Upper lobe of left lung (tissue), 6 donors: ENCODE measurements at regions not wholly inside any gene's neighbourhood (a gene's known extent, or its start where the extent isn't known, plus 50 kb on each side); places are given as distances from the start of the nearest gene placed in this dataset.
"Not testable (repeated sequence)": the region's sequence is repeated elsewhere in the genome, so short reads cannot be mapped to it uniquely, and the experiment has no call there.

ENCODE experiments used
- ATAC-seq, 2 donors: fragments of 200-7000 bp; cut with Tn5 transposase; one replicate each; pipeline ENCODE4 v1.9.1; 2022; ENCODE audit warnings: mild to moderate bottlenecking in 2 of 2, moderate library complexity in 2 of 2; ENCODE audit not compliant: low FRiP score in 2 of 2
- DNase-seq, 2 donors: peaks; one replicate each; pipeline ENCODE4 v3.0.0-alpha.2; 2019 to 2020
- H3K27ac ChIP-seq, 4 donors: fragments of 200-600 bp; sonication (generic); one replicate each; pipeline ENCODE4 v1.5.1; 2016 to 2019
- H3K27me3 ChIP-seq, 4 donors: fragments of 200-600 bp; sonication (generic); one replicate each; pipeline ENCODE4 v1.5.1; 2017 to 2019
- H3K36me3 ChIP-seq, 4 donors: fragments of 200-600 bp; sonication (generic); one replicate each; pipeline ENCODE4 v1.5.1; 2016 to 2019
- H3K4me1 ChIP-seq, 4 donors: fragments of 200-600 bp; sonication (generic); one replicate each; pipeline ENCODE4 v1.5.1; 2018 to 2019
- H3K4me3 ChIP-seq, 4 donors: fragments of 200-600 bp; sonication (generic); one replicate each; pipeline ENCODE4 v1.5.1; 2017 to 2019; ENCODE audit warnings: mild to moderate bottlenecking in 2 of 4, moderate library complexity in 1 of 4
- H3K9me3 ChIP-seq, 4 donors: fragments of 200-600 bp; sonication (generic); one replicate each; pipeline ENCODE4 v1.5.1; 2018 to 2019
- EP300 ChIP-seq, 4 donors: sonication (generic); formaldehyde crosslinking; IDR thresholded peaks; one replicate each; pipeline ENCODE4 v1.5.1; 2017; ENCODE audit warnings: antibody characterized with exemption in 4 of 4, control low read depth in 2 of 4
- POLR2A ChIP-seq, 4 donors: fragments of 450-650 bp; IDR thresholded peaks; one replicate each; pipeline ENCODE4 v1.5.1; 2016 to 2017; ENCODE audit warnings: antibody characterized with exemption in 4 of 4, mild to moderate bottlenecking in 2 of 4
- POLR2AphosphoS5 ChIP-seq, 2 donors: sonication (generic); formaldehyde crosslinking; IDR thresholded peaks; one replicate each; pipeline ENCODE4 v1.5.1; 2017; ENCODE audit warnings: antibody characterized with exemption in 2 of 2
- WGBS, 2 donors: methylation state at CpG; one replicate each; pipeline ENCODE4 v1.1.5; 2017 to 2018; 5-methylcytosine and 5-hydroxymethylcytosine counted together
- TF ChIP-seq, protein P1 (sequence below), 6 experiments: fragments of 450-650 bp in 4 of 6; fragments of 200-600 bp in 2 of 6; sonication (generic) in 2 of 6; IDR thresholded peaks; one replicate each; pipeline ENCODE4 v1.5.1; 2016 to 2019; ENCODE audit warnings: antibody characterized with exemption in 6 of 6
- donor health status: DM: no; HTN: no; CAD: no; lungs with moderate emphysema.
- donor health status: DM: no; HTN: yes; CAD: no; lungs with severe emphysema.

GRCh38 chr4:17238633-17239032 lies 273.3 kb downstream of the QDPR start:
- TF ChIP-seq, protein P1, sequence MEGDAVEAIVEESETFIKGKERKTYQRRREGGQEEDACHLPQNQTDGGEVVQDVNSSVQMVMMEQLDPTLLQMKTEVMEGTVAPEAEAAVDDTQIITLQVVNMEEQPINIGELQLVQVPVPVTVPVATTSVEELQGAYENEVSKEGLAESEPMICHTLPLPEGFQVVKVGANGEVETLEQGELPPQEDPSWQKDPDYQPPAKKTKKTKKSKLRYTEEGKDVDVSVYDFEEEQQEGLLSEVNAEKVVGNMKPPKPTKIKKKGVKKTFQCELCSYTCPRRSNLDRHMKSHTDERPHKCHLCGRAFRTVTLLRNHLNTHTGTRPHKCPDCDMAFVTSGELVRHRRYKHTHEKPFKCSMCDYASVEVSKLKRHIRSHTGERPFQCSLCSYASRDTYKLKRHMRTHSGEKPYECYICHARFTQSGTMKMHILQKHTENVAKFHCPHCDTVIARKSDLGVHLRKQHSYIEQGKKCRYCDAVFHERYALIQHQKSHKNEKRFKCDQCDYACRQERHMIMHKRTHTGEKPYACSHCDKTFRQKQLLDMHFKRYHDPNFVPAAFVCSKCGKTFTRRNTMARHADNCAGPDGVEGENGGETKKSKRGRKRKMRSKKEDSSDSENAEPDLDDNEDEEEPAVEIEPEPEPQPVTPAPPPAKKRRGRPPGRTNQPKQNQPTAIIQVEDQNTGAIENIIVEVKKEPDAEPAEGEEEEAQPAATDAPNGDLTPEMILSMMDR (IDR thresholded peaks at IDR 0.05) = no peak
- TF ChIP-seq EP300 (IDR thresholded peaks at IDR 0.05) (no peak), POLR2A (IDR thresholded peaks at IDR 0.05) (no peak), POLR2AphosphoS5 (IDR thresholded peaks at IDR 0.05) (no peak)
- ATAC-seq (no peak), DNase-seq (no peak)
- H3K4me3 ChIP-seq = no peak overlapping the region
- H3K27me3 ChIP-seq = no peaks in the 10 kb centered on the region
- H3K4me1 ChIP-seq = no peaks in the 10 kb centered on the region
- no peaks in the 10 kb centered on the region for H3K9me3 ChIP-seq
- 91 to 97% methylated on average over 6 of the region's 6 CpGs for WGBS, 2 donors
- H3K27ac ChIP-seq = no peak overlapping the region
- no peaks in the 10 kb centered on the region for H3K36me3 ChIP-seq

DNA sequence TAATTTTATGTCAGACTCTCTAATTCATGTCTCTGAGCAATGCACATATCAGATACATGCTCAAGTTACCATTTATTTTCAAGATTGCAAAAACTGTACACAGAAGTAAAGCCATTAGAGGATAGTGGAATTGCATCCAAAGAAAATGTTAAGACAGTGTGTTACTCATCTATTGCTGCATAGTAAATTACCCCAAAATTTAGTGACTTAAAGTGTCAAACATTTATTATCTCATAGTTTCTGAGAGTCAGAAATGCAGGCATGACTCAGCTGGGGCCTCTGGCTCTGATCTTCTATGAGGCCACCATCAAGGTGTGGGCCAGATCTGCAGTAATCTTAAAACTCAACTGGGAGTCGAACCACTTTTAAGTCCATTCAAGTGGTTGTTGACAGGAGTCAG lies 275.2 kb downstream of the QDPR start:
- Histone ChIP-seq H3K27me3 (no peaks in the 10 kb centered on the region), H3K36me3 (no peaks in the 10 kb centered on the region), H3K4me1 (peaks cover 0 to 8% (median 7%) of the 10 kb centered on the region in 4 donors), H3K4me3 (no peak overlapping the region), H3K27ac (no peak overlapping the region), H3K9me3 (no peaks in the 10 kb centered on the region)
- DNase-seq = no peak
- no peak for TF ChIP-seq POLR2AphosphoS5 (IDR thresholded peaks at IDR 0.05)
- TF ChIP-seq EP300 (IDR thresholded peaks at IDR 0.05) = no peak
- TF ChIP-seq, protein P1 (IDR thresholded peaks at IDR 0.05) = no peak
- no peak for TF ChIP-seq POLR2A (IDR thresholded peaks at IDR 0.05)
- 74 to 100% methylated on average over 1 of the region's 1 CpG for WGBS, 2 donors
- ATAC-seq = peak in 1 of 2 donors; percentile 55

DNA sequence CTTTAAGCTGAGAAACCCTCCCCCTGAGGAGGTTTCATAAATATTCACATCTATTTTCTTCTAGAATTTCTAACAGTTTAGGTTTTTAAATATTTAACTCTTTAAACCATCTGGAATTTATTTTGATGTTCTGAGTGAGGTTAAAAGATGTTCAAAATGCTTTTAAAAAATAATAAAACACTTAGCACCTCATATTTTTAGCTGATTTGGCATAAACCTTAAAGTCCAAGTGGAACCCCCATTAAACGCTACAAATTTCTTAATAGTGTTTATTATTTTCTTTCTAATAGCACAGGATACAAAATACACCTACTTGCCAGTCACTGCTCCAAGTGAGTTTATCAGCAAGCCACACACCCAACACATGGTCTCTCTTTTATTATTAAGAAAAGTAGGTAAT lies 277.2 kb downstream of the QDPR start:
- ATAC-seq (no peak), DNase-seq (no peak)
- H3K27me3 ChIP-seq = no peaks in the 10 kb centered on the region
- no peak overlapping the region for H3K4me3 ChIP-seq
- WGBS, 2 donors = 82 to 89% methylated on average over 1 of the region's 1 CpG
- TF ChIP-seq, protein P1 (IDR thresholded peaks at IDR 0.05) = no peak
- TF ChIP-seq POLR2A (IDR thresholded peaks at IDR 0.05) = no peak
- no peak for TF ChIP-seq EP300 (IDR thresholded peaks at IDR 0.05)
- no peak for TF ChIP-seq POLR2AphosphoS5 (IDR thresholded peaks at IDR 0.05)
- no peak overlapping the region for H3K27ac ChIP-seq
- peaks cover 0 to 8% (median 7%) of the 10 kb centered on the region in 4 donors for H3K4me1 ChIP-seq
- no peaks in the 10 kb centered on the region for H3K36me3 ChIP-seq
- H3K9me3 ChIP-seq = no peaks in the 10 kb centered on the region

- Histone ChIP-seq H3K27me3 (no peaks in the 10 kb centered on the region), H3K4me3 (no peak overlapping the region), H3K9me3 (no peaks in the 10 kb centered on the region), H3K36me3 (no peaks in the 10 kb centered on the region), H3K4me1 (peaks cover 0 to 8% (median 7%) of the 10 kb centered on the region in 4 donors), H3K27ac (no peak overlapping the region)
- ATAC-seq (peak; percentile 57 to 80), DNase-seq (no peak)
- WGBS, 2 donors = 38 to 56% methylated on average over 3 of the region's 3 CpGs
- TF ChIP-seq POLR2AphosphoS5 (IDR thresholded peaks at IDR 0.05) = no peak
- no peak for TF ChIP-seq EP300 (IDR thresholded peaks at IDR 0.05)
- TF ChIP-seq, protein P1 (IDR thresholded peaks at IDR 0.05) = no peak
- TF ChIP-seq POLR2A (IDR thresholded peaks at IDR 0.05) = no peak
Measured at GRCh38 chr4:17232566-17233253, 279.2 kb downstream of the QDPR start.

DNA sequence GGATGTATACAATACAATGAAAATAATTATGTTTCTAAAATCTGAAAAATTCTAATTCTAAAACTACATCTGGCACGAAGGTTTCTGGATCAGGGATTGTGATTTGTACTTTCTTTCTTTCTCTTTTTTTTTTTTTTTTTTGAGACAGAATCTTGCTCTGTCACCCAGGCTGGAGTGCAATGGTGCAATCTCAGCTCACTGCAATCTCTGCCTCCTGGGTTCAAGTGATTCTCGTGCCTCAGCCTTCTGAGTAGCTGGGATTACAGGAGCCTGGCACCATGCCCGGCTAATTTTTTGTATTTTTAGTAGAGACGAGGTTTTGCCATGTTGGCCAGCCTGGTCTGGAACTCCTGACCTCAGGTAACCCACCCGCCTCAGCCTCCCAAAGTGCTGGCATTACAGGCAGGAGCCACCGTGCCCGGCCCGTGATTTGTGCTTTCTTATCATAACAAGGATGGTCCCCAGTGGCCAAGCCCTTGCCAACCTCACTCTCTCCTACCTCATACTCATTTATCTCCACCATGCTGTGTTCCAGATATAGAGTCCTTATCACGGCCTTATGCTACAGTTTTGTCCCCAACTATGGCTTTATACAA lies 279.9 kb downstream of the QDPR start:
- not testable (repeated sequence) for H3K9me3 ChIP-seq, H3K36me3 ChIP-seq, H3K27me3 ChIP-seq, H3K27ac ChIP-seq, H3K4me3 ChIP-seq, H3K4me1 ChIP-seq
- WGBS, 2 donors = 70 to 72% methylated on average over 8 to 9 of the region's 9 CpGs
- DNase-seq (peak in 1 of 2 donors; percentile 20), ATAC-seq (peak in 1 of 2 donors; percentile 21)
